ENCODE measurements at regions not wholly inside any gene's neighbourhood (a gene's known extent, or its start where the extent isn't known, plus 50 kb on each side); places are given as distances from the start of the nearest gene placed in this dataset.

DNA sequence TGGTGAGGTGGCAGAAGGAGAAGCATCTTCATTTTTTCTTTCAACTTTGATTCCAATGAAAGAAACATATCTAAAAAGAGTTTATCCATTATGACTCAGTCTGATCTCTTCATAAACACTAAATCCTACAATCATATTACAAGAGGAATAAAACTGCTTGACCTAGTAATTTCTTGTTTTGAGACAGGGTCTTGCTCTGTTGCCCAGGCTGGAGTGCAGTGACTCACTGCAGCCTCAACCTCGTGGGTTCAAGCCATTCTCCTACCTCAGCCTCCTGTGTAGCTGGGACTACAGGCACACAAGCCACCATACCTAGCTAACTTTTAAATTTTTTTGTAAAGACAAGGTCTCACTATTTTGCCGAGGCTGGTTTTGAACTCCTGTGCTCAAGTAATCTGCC is 147.2 kb downstream of the NDUFA12 start:
- TF ChIP-seq, protein P1, sequence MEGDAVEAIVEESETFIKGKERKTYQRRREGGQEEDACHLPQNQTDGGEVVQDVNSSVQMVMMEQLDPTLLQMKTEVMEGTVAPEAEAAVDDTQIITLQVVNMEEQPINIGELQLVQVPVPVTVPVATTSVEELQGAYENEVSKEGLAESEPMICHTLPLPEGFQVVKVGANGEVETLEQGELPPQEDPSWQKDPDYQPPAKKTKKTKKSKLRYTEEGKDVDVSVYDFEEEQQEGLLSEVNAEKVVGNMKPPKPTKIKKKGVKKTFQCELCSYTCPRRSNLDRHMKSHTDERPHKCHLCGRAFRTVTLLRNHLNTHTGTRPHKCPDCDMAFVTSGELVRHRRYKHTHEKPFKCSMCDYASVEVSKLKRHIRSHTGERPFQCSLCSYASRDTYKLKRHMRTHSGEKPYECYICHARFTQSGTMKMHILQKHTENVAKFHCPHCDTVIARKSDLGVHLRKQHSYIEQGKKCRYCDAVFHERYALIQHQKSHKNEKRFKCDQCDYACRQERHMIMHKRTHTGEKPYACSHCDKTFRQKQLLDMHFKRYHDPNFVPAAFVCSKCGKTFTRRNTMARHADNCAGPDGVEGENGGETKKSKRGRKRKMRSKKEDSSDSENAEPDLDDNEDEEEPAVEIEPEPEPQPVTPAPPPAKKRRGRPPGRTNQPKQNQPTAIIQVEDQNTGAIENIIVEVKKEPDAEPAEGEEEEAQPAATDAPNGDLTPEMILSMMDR (conservative IDR thresholded peaks at IDR 0.05): no peak
- TF ChIP-seq EZH2 (IDR thresholded peaks at IDR 0.05; ENCODE audit: low read depth): no peak
